GM19035 (cell line): ENCODE measurements at regions not wholly inside any gene's neighbourhood (a gene's known extent, or its start where the extent isn't known, plus 50 kb on each side); places are given as distances from the start of the nearest gene placed in this dataset.
"Not testable (repeated sequence)": the region's sequence is repeated elsewhere in the genome, so short reads cannot be mapped to it uniquely, and the experiment has no call there.

Source experiments
- ATAC-seq: cut with Tn5 transposase; IDR thresholded peaks from one replicate; pipeline ENCODE4 v1.9.1; 2021; ENCODE audit not compliant: unreplicated experiment

DNA sequence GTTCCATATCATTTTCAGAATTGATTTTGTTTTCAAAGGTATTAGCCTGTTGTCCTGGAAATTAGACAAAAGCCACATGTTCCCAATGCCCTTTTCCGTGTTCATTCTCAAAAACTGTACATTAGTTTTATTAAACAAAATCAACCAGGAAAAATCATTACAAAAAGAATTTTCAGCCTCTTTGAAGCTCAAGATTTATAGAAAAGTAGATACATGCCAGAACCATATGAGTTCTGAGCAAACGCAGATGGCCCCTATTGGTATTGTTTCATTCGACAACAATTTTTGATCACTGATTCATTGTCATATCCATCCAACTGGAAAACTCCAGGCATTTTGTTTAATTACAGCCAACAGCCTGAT lies 148.5 kb upstream of the GRAMD2B start:
- ATAC-seq: no peak

GRCh38 chr5:126277762-126278161 lies 145.4 kb upstream of the GRAMD2B start:
- no peak for ATAC-seq

- no peak for ATAC-seq
Measured at GRCh38 chr5:126280343-126280742, 142.9 kb upstream of the GRAMD2B start.

GRCh38 chr5:126280846-126281245 lies 142.4 kb upstream of the GRAMD2B start:
- ATAC-seq: no peak

- ATAC-seq: no peak
Measured at GRCh38 chr5:126284977-126285696, 138.1 kb upstream of the GRAMD2B start.

- not testable (repeated sequence) for ATAC-seq
Measured at GRCh38 chr5:126296121-126296520, 127.1 kb upstream of the GRAMD2B start.

- no peak for ATAC-seq
Measured at GRCh38 chr5:126300293-126300692, 122.9 kb upstream of the GRAMD2B start.

DNA sequence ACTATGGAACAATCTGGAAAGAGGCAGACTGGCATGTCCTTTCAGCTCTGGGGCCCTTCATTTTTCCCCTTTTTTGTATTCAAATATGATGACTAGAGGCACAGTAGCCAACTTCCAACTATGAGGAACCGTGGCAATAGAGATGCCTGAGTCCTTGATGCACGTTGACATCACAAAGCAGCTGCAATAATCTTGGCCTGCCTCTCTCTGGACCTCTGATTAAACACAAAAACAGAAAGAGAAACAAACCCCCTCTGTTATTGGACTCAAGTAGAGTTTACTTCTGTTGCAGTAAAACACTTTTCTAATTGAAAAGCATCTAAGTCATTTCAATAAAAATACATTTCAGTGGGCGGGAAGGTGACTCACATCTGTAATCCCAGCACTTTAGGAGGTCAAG lies 122.2 kb upstream of the GRAMD2B start:
- ATAC-seq: no peak

GRCh38 chr5:126309860-126310259 lies 113.3 kb upstream of the GRAMD2B start:
- ATAC-seq: no peak

DNA sequence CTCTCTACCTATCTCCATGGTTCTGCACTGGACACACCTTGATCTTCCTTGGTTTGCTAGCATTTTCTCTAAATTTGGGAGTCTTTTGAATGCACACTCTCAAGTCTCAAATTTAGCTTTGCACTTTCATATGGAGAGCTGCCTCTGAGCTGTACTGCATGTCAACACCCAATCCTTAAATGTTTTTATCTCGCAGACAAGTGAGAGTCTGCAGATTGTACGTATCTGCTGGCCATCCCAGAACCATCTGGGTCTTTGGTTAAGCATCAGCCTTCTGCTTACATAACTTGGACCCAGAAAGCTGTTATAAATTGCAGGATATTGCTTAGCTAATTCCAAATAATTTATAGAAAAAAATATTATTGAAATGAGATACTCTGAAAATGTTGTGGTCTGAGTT lies 111.4 kb upstream of the GRAMD2B start:
- ATAC-seq: no peak

DNA sequence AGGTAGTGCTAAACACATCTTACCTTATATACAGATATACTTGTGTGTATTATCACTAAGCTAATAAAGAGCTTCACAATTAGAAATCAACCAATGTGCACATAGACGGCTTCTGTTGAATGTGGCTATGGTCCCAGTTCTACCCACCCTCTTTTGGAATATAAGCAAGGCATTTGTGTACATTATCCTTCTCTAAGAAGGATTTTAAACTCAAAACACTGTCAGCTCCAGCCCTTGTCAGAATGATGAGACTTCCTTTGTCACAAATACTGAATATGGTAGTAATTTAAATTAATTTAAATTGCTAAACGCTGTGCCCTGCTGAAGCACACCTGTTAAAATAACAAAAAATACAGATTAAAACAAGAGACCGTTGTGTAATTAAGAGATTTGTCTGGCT lies 107.9 kb upstream of the GRAMD2B start:
- ATAC-seq: no peak

- no peak for ATAC-seq
Measured at GRCh38 chr5:126332326-126332725, 90.9 kb upstream of the GRAMD2B start.

- no peak for ATAC-seq
Measured at GRCh38 chr5:126334760-126335159, 88.4 kb upstream of the GRAMD2B start.

DNA sequence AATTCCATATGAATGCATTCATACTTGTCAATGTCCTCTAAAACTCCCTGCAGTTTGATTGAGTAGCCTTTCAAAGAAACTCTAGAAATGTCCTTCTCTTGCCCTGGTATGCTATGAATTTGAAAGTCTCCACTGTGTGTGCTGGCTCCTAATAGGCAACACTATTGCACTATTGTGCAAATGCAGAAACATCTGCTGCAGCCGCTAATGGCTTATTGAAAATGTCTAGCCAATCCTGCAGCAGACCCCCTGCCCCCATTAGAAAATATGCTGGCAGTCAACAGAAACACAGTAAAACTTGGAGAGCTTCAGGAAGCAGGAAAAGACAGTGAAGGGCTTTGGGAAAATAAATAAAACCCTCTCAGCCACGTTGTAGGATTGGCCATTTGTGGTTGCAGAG lies 87.3 kb upstream of the GRAMD2B start:
- no peak for ATAC-seq

- no peak for ATAC-seq
Measured at GRCh38 chr5:126338635-126339034, 84.6 kb upstream of the GRAMD2B start.

DNA sequence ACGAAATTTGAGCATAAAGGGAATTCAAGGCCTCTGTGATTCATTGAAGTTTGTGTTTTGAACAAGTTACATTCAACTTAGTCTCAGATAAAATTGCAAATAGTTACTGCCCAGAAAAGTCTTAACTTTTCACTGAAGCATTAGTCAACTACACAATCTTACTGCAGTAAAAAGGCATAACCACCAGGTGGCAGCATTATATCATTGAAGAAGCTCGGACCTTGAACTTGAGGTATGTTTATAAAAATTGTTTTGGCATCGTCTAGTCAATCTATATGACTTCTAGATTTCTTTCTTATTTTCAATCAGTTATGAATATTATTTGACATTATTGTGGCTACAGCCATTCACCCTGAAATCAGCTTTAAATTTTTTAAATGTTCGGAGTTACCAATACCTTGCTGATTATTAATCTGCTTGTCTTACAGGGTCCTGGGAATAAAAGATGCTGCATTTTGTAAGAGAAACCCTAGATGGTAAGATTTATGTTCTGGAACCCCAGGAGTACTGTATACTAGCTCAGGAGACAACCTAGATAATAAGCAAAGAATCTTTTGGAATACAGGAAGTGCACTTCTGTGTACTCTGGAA lies 83.9 kb upstream of the GRAMD2B start:
- ATAC-seq: peak; percentile 81

GRCh38 chr5:126341906-126342630 lies 81.1 kb upstream of the GRAMD2B start:
- ATAC-seq: no peak

DNA sequence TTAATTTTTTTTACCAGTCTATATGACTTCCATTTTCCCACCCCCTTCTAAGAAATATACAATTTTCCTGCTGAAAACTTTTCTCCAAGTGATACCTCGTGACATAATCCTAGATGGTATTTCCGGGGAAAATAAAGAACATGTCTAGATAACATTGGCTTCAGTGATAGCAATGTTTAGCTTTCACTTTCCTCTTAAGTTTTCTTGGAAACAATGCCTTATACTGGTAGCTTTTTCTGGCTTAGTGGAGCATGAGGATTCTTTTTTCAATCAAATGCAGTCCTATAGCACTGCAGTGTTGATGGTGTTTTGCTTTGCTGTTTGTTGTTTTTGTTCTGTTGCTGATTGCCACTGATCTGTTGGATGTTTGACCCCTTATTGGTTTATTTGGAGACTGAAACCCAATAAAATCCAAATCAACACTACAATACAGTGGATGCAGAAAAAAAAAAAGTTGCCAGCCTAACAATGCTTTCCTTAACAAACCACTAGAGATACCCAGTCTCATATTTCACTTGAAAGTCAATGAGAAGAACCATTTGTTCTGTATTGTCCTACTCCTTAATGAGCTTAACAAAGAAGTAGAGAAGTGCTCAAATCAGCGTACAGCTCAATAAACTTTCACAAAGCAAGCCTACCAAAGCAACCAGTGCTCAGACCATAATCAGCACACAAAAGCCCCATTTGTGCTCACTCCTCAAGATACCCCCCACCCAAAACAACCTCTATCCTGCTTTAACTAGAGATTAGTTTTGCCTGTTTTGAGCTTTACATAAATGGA lies 74.2 kb upstream of the GRAMD2B start:
- no peak for ATAC-seq

GRCh38 chr5:126351153-126351552 lies 72.1 kb upstream of the GRAMD2B start:
- ATAC-seq: no peak

GRCh38 chr5:126354012-126354857 lies 69.0 kb upstream of the GRAMD2B start:
- no peak for ATAC-seq
